ENCODE measurements at regions not wholly inside any gene's neighbourhood (a gene's known extent, or its start where the extent isn't known, plus 50 kb on each side); places are given as distances from the start of the nearest gene placed in this dataset.

- DNase-seq (ENCODE audit: low spot score): no peak
These were observed 51.4 kb upstream of the NPVF start for GRCh38 chr7:25279705-25280104.

DNA sequence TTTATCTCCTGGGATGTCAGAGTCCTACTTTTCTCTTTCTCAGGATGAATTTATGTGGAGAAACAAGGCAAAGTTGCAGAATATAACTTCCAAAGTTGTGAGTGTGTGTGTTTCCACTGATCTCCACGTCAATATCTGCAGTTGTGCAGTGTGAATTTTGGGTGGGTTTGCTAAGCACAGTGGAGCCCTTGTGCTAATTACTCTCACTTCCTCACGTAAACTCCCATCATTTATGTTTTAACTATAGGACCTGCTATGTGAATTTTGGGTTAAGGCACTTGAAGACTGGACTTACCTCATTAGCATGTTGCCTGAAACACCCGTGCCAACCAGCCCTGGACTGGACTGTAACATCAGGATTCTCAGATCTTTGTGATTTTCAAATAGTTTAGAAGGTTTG lies 51.9 kb upstream of the NPVF start:
- DNase-seq (ENCODE audit: low spot score): no peak

DNA sequence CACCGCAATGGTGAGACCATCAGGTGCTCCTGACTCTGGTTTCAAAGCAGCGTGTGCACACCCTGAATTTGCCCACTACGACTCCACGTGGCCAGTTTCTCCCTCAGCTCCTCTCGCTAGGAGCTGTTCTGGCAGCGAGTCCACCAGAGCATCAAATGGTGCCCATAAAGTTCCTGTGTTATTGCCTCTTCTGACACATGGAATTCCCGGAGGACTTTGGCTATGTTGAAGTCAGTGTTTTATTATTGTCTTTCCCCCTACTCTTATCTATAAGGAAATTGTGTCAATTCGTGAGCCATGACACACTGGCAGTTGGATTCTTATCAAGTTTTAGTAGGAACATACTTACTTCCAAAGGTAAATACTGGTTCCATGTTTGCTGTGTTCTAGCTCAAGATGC lies 53.9 kb upstream of the NPVF start:
- DNase-seq (ENCODE audit: low spot score): no peak

DNA sequence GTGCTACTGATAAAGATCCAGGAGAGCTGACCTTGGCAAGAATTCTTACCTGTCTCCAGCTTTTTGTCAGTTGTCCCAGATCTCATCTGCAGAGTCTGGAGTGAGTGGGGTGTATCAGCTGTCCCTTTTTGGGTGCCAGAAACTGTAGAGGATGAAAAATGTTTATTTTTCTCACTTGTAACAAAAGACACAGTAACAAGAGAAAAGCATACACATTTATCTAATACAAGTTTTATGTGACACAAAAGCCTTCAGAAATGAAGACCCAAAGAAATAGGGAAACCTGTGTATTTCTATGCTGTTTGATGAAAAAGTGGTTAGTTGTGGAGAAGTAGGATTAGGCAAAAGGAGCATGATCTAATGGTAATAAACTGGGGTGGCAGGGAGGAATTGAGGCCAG lies 58.5 kb upstream of the NPVF start:
- no peak for DNase-seq (ENCODE audit: low spot score)

- DNase-seq (ENCODE audit: low spot score): no peak
These were observed 59.0 kb upstream of the NPVF start for GRCh38 chr7:25287291-25287690.

DNA sequence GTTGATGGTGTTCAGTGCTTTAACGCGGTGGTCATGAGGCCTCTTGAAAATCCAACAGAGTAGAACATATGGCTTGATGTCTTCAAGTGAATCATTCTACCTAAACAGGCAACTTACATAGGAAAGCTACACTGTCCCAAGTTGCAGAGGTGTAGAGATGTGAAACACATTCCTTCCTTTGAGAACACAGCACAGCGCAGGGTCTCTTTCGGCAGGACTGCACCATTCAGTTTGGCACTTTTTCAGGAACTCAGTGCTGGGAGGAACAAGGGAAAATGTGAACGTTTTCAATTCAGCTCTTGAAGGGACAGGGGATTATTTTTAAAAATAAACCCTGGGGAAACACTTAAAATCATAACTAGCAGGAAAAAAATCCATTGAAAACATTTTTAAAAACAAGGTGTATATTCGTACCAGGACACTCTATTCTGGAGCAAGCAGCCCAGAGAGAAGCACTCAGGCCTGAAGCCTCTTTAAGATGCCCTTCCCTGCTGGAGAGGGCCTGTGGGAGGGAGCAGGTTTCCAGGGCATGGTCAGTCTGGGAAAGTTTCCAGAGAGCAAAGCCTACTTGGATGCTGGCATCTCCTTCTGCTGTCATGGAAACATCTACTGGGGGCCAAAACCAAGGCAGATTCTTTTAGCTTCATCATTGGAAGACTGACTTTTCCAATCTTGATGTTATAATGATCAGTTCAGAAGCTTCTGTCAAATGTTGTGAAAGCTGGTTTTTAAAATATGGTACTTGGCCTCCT lies 60.4 kb upstream of the NPVF start:
- no peak for DNase-seq (ENCODE audit: low spot score)

DNA sequence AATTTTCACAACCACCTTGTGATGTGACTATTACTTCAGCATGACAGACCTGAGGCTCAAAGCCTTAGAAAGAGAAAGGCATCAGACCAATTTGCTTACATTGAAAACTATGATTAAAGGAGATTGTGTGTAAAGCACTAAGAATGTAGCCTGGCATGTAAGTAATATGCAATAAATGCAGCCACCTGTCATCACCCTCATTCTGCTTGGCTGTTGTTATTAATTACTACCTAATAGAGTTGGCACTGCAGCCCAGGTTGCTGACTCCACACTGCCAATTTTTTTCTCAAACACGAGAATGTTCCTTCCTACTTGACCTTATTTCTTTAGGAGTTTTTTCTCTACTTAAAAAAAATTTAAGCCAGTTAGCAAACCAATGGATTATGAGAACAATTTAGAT lies 61.2 kb upstream of the NPVF start:
- no peak for DNase-seq (ENCODE audit: low spot score)

- no peak for DNase-seq (ENCODE audit: low spot score)
These were observed 66.3 kb upstream of the NPVF start for GRCh38 chr7:25294624-25295023.

GRCh38 chr7:25295387-25295786 lies 67.1 kb upstream of the NPVF start:
- DNase-seq (ENCODE audit: low spot score): no peak

GRCh38 chr7:25296086-25296485 lies 67.8 kb upstream of the NPVF start:
- no peak for DNase-seq (ENCODE audit: low spot score)

GRCh38 chr7:25297278-25297677 lies 69.0 kb upstream of the NPVF start:
- no peak for DNase-seq (ENCODE audit: low spot score)

- no peak for DNase-seq (ENCODE audit: low spot score)
These were observed 75.2 kb upstream of the NPVF start for GRCh38 chr7:25303281-25304181.

DNA sequence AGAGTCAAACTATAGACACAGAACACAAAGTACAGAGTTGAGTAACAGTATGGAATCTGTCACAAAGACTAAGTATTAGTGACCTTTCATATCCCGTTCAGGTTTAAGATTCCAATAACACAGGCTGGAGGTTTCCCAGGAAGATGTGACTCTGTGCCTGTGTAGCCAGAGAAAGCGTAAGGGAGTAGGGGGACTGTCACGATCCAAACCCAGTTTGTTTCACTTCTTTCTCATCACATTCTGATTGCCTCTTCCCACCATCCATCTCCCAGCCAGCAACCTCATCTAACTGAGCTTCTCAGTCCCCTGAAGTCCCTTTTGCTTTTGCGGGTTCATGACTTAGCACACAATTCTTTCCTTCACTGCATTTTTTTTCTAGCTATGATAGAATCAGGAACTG lies 76.4 kb upstream of the NPVF start:
- no peak for DNase-seq (ENCODE audit: low spot score)

GRCh38 chr7:25305831-25306230 lies 77.5 kb upstream of the NPVF start:
- no peak for DNase-seq (ENCODE audit: low spot score)

GRCh38 chr7:25307624-25308023 lies 79.3 kb upstream of the NPVF start:
- no peak for DNase-seq (ENCODE audit: low spot score)

- no peak for DNase-seq (ENCODE audit: low spot score)
These were observed 80.0 kb upstream of the NPVF start for GRCh38 chr7:25308246-25308645.

DNA sequence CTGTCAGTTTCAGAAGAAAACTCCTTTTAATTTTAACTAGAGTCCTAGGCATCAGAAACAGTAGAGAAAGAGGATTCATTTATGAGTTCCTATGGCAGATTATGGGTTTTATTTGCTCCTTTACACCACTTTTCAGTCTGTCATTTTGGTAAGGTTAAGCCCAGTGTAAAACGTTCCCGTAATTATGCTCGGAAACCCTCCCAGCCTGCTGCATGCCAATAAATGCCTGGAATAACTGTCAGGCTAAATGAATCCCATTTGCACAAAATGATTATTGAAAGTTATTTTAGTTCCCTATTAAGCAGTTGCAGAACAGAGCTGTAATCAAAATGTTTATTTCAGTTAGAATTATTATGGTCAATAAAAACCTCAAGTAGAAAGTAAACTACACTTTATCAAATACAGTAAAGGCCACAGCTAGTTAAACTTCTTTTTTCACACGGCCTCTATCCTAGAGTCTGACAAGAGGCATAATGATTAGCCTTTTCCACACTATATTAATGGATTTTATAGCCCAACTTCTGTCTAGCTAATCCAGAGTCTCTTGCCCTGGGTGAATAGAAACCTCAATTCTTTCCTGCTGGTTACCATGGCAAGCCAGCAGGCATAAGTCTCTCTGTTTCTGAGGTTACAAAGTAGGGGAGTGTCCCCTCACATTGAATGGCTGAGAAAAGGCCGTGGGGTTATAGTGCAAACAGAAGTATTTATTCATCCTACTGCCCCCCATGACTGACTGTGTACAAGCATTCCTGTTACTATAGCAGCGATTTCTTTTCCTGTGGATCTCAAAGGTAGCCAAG lies 80.8 kb upstream of the NPVF start:
- no peak for DNase-seq (ENCODE audit: low spot score)

- no peak for DNase-seq (ENCODE audit: low spot score)
These were observed 82.6 kb upstream of the NPVF start for GRCh38 chr7:25310896-25311295.

DNA sequence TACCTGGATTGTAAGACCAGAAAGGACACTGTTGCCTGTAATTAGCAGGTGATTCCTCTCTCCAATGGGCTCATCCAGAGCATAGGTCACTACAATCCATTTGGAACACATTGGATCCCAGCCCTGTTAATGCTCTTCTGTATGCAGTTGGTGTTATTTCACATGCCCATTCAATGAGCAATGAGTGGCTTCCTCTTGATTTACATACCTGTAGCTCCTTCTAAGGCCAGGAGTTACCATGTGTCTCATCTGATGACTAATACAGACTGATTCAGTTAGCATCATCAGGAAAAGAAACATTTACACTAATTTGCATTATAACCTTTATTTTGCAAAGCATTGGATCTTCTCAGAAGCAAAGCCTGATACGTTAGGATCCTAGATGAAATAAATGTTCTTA lies 83.1 kb upstream of the NPVF start:
- DNase-seq (ENCODE audit: low spot score): no peak

- DNase-seq (ENCODE audit: low spot score): no peak
These were observed 84.7 kb upstream of the NPVF start for GRCh38 chr7:25312968-25313367.

DNA sequence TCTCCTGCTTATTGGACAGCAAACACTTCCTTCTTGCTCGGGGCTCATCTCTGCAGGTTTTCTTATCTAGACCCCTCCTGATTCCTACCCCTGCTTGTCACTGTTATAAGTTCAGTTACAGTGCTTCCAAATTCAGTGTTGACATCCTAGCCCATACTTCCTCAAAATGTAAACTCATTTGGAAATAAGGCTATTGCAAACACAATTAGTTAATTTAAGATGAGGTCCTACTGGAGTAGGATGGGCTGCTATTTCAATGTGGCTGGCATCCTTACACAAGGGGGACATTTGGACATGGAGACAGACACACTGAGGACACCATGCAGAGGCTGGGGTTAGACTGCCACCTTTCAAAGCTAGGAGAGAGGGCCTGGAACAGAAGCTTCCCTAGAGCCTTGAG lies 85.2 kb upstream of the NPVF start:
- DNase-seq (ENCODE audit: low spot score): no peak

GRCh38 chr7:25314094-25314730 lies 85.9 kb upstream of the NPVF start:
- no peak for DNase-seq (ENCODE audit: low spot score)
